ENCODE measurements at regions not wholly inside any gene's neighbourhood (a gene's known extent, or its start where the extent isn't known, plus 50 kb on each side); places are given as distances from the start of the nearest gene placed in this dataset.

DNA sequence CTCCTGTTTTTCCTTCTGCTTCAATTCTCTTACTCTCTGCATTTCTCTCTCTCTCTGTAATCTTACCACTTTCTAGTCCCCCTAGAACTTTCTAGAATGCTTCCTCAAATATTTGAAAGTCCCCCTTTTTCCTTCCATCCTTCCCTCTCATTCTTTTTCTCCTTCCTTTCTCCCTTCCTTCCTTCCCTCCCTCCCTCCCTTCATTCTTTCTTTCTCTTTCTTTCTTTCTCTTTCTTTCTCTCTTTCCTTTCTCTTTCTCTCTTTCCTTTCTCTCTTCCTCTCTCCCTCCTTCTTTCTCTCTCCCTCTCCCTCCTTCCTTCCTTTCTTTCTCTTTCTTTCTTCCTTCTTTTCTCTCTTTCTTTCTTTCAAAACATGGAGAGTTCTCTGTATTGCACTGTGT lies 201.4 kb upstream of the IGF1 start:
- TF ChIP-seq SRF (IDR thresholded peaks at IDR 0.05; ENCODE audit: low read depth, low read length), result no peak
- no peak for TF ChIP-seq POLR2A (IDR thresholded peaks at IDR 0.05; ENCODE audit: control extremely low read depth in 1 of 2, low read depth in 2 of 2, low read length in 2 of 2)
- TF ChIP-seq CTCF (IDR thresholded peaks at IDR 0.05; ENCODE audit: control extremely low read depth in 1 of 3, insufficient read depth in 1 of 3, low read depth in 1 of 3, low read length in 3 of 3), result no peak
- no peak for TF ChIP-seq CHD1 (IDR thresholded peaks at IDR 0.05; ENCODE audit: low read depth, low read length)

Data from H1 (cell line).